Tibial nerve (tissue), 4 donors: ENCODE measurements at regions not wholly inside any gene's neighbourhood (a gene's known extent, or its start where the extent isn't known, plus 50 kb on each side); places are given as distances from the start of the nearest gene placed in this dataset.

Experiments used
- CTCF ChIP-seq, 5 experiments: fragments of 200-600 bp in 3 of 5; fragments of 450-650 bp in 2 of 5; sonication (generic) in 3 of 5; IDR thresholded peaks; one replicate each; pipeline ENCODE4 v1.5.1; 2016 to 2019; ENCODE audit warnings: antibody characterized with exemption in 5 of 5, mild to moderate bottlenecking in 3 of 5, moderate library complexity in 2 of 5
- EP300 ChIP-seq, 2 donors: sonication (generic); formaldehyde crosslinking; IDR thresholded peaks; one replicate each; pipeline ENCODE4 v1.6.1; 2017; ENCODE audit warnings: antibody characterized with exemption in 2 of 2, mild to moderate bottlenecking in 1 of 2

- TF ChIP-seq CTCF (IDR thresholded peaks at IDR 0.05), result no peak
- no peak for TF ChIP-seq EP300 (IDR thresholded peaks at IDR 0.05)
These were observed 208.0 kb upstream of the PHACTR1 start for GRCh38 chr6:12508553-12508952.
